SK-N-SH (cell line): ENCODE measurements at regions not wholly inside any gene's neighbourhood (a gene's known extent, or its start where the extent isn't known, plus 50 kb on each side); places are given as distances from the start of the nearest gene placed in this dataset.

Experiments
- CTCF ChIA-PET: fragments of 300-600, 350-600 bp; formaldehyde crosslinking; extraction: SDS; loops from one replicate; lab custom pipeline; 2021; lab: Yijun Ruan, JAX
- POLR2A ChIA-PET: fragments of 350-600 bp; sonication (Branson Sonifier 250); formaldehyde crosslinking; extraction: SDS; loops from one replicate; lab custom pipeline; 2020; ENCODE audit warnings: antibody characterized with exemption, inconsistent platforms; lab: Yijun Ruan, JAX
- DNase-seq: peaks from one replicate; pipeline ENCODE4 v3.0.0; 2012
- H2AFZ ChIP-seq: fragments of 200-600 bp; sonication (generic); 2 replicates; pipeline ENCODE4 v1.8.1; 2016; ENCODE audit warnings: antibody characterized with exemption, mild to moderate bottlenecking, low read depth
- H3F3A ChIP-seq: fragments of 200-600 bp; sonication (generic); replicated peaks from 2 replicates; pipeline ENCODE3; 2016; ENCODE audit warnings: antibody characterized with exemption, mild to moderate bottlenecking; ENCODE audit not compliant: insufficient read depth
- H3K27ac ChIP-seq, 2 experiments: fragments of 200-500 bp in 1 of 2; fragments of 200-600 bp in 1 of 2; sonication (Bioruptor generic) in 1 of 2; sonication (generic), shearing (Covaris generic) in 1 of 2; 2 replicates each; pipeline versions ENCODE4 v1.5.1 to v1.6.1; 2014 to 2016; ENCODE audit warnings: low read depth in 2 of 2, inconsistent platforms in 1 of 2, low read length in 1 of 2, mild to moderate bottlenecking in 1 of 2, mixed read lengths in 1 of 2
- H3K27me3 ChIP-seq: fragments of 200-600 bp; sonication (generic), shearing (Covaris generic); 2 replicates; pipeline ENCODE4 v1.6.1; 2016; ENCODE audit warnings: mixed run types; ENCODE audit not compliant: insufficient read depth
- H3K36me3 ChIP-seq, 2 experiments: fragments of 200-500 bp in 1 of 2; fragments of 200-600 bp in 1 of 2; sonication (Bioruptor generic) in 1 of 2; sonication (generic) in 1 of 2; replicated peaks in 1 of 2; 2 replicates each; pipeline versions ENCODE3 to v1.5.1; 2014 to 2016; ENCODE audit warnings: low read length in 1 of 2, mild to moderate bottlenecking in 1 of 2; ENCODE audit not compliant: insufficient read depth in 2 of 2, control insufficient read depth in 1 of 2
- H3K4me1 ChIP-seq, 2 experiments: fragments of 200-500 bp in 1 of 2; fragments of 200-600 bp in 1 of 2; sonication (Bioruptor generic) in 1 of 2; sonication (generic), shearing (Covaris generic) in 1 of 2; 2 replicates each; pipeline versions ENCODE4 v1.5.1 to v1.6.1; 2014 to 2016; ENCODE audit warnings: low read depth in 1 of 2, low read length in 1 of 2, mixed run types in 1 of 2; ENCODE audit not compliant: insufficient read depth in 2 of 2, control insufficient read depth in 1 of 2
- H3K4me2 ChIP-seq: fragments of 200-600 bp; sonication (generic), shearing (Covaris generic); 2 replicates; pipeline ENCODE4 v1.6.1; 2017; ENCODE audit warnings: mixed run types
- H3K4me3 ChIP-seq, 2 experiments: fragments of 200-500 bp in 1 of 2; fragments of 200-600 bp in 1 of 2; sonication (Bioruptor generic) in 1 of 2; sonication (generic), shearing (Covaris generic) in 1 of 2; 2 replicates each; pipeline versions ENCODE4 v1.5.1 to v1.8.1; 2014 to 2016; ENCODE audit warnings: low read depth in 2 of 2, inconsistent platforms in 1 of 2, low read length in 1 of 2, mild to moderate bottlenecking in 1 of 2, mixed read lengths in 1 of 2, moderate library complexity in 1 of 2
- H3K79me2 ChIP-seq: fragments of 200-600 bp; sonication (generic); 2 replicates; pipeline ENCODE4 v1.8.1; 2017; ENCODE audit warnings: mild to moderate bottlenecking; ENCODE audit not compliant: insufficient read depth
- H3K9ac ChIP-seq: fragments of 200-600 bp; sonication (generic); 2 replicates; pipeline ENCODE4 v1.6.1; 2017; ENCODE audit warnings: mixed run types
- H3K9me2 ChIP-seq: fragments of 200-600 bp; sonication (generic); 2 replicates; pipeline ENCODE4 v1.6.1; 2017; ENCODE audit warnings: mixed run types
- H3K9me3 ChIP-seq: fragments of 200-600 bp; sonication (generic); 2 replicates; pipeline ENCODE4 v1.6.1; 2017; ENCODE audit warnings: mixed run types, mild to moderate bottlenecking, moderate library complexity
- H4K20me1 ChIP-seq: fragments of 200-600 bp; sonication (generic); 2 replicates; pipeline ENCODE4 v1.6.1; 2017; ENCODE audit warnings: mild to moderate bottlenecking, mixed run types; ENCODE audit not compliant: insufficient read depth
- CHD2 ChIP-seq: fragments of 150-350 bp; IDR thresholded peaks from 2 replicates; pipeline ENCODE4 v1.6.1; 2018; ENCODE audit warnings: low read length; ENCODE audit not compliant: partially characterized antibody
- ELF1 ChIP-seq: IDR thresholded peaks from 2 replicates; pipeline ENCODE4 v1.4.0; 2012
- EP300 ChIP-seq, 2 experiments: IDR thresholded peaks; 2 replicates each; pipeline versions ENCODE4 v1.4.0 to v1.6.1; 2012; ENCODE audit warnings: borderline replicate concordance in 1 of 2, low read depth in 1 of 2, low read length in 1 of 2
- EZH2phosphoT487 ChIP-seq: fragments of 200-600 bp; sonication (generic); IDR thresholded peaks from 2 replicates; pipeline ENCODE4 v1.6.1; 2017; ENCODE audit warnings: low read depth, mixed run types, mild to moderate bottlenecking, antibody characterized with exemption, moderate library complexity, borderline replicate concordance
- FOXJ3 ChIP-seq: sonication (generic); formaldehyde crosslinking; IDR thresholded peaks from 2 replicates; pipeline ENCODE4 v1.5.1; 2020; ENCODE audit warnings: mild to moderate bottlenecking, missing genetic modification reagents
- GABPA ChIP-seq: IDR thresholded peaks from 2 replicates; pipeline ENCODE4 v1.4.0; 2012; ENCODE audit warnings: low read depth, mild to moderate bottlenecking
- JUND ChIP-seq: IDR thresholded peaks from 2 replicates; pipeline ENCODE4 v1.4.0; 2012
- MEF2A ChIP-seq: IDR thresholded peaks from 2 replicates; pipeline ENCODE4 v1.4.0; 2012; ENCODE audit warnings: low read depth, borderline replicate concordance
- NFIC ChIP-seq: IDR thresholded peaks from 2 replicates; pipeline ENCODE4 v1.4.0; 2012; ENCODE audit warnings: borderline replicate concordance
- NRF1 ChIP-seq: IDR thresholded peaks from 2 replicates; pipeline ENCODE4 v1.6.1; 2012; ENCODE audit warnings: low read depth, mild to moderate bottlenecking, low read length
- PBX3 ChIP-seq: IDR thresholded peaks from 2 replicates; pipeline ENCODE4; 2012
- POLR2AphosphoS5 ChIP-seq: IDR thresholded peaks from 2 replicates; pipeline ENCODE4 v1.6.1; 2012; ENCODE audit warnings: low read depth, low read length
- RAD21 ChIP-seq: IDR thresholded peaks from 2 replicates; pipeline ENCODE4 v1.6.1; 2012; ENCODE audit warnings: mild to moderate bottlenecking, low read length
- RCOR1 ChIP-seq: fragments of 150-350 bp; IDR thresholded peaks from 2 replicates; pipeline ENCODE4 v1.6.1; 2017; ENCODE audit warnings: antibody characterized with exemption, low read length
- RXRA ChIP-seq: IDR thresholded peaks from 2 replicates; pipeline ENCODE4 v1.4.0; 2012; ENCODE audit warnings: low read depth, mild to moderate bottlenecking, borderline replicate concordance
- SMC3 ChIP-seq: IDR thresholded peaks from 2 replicates; pipeline ENCODE4 v1.6.1; 2012; ENCODE audit warnings: low read depth, low read length, improper control_type of control experiment
- TEAD4 ChIP-seq: IDR thresholded peaks from 2 replicates; pipeline ENCODE4 v1.4.0; 2012; ENCODE audit warnings: mild to moderate bottlenecking, borderline replicate concordance; ENCODE audit not compliant: insufficient read depth
- USF1 ChIP-seq: IDR thresholded peaks from 2 replicates; pipeline ENCODE4 v1.4.0; 2012; ENCODE audit warnings: low read depth, borderline replicate concordance
- WGBS: methylation state at CpG from one replicate; pipeline ENCODE4 v1.1.6; 2017; ENCODE audit warnings: low lambda C conversion rate; 5-methylcytosine and 5-hydroxymethylcytosine counted together

GRCh38 chr11:80182901-80183300 is 742.1 kb upstream of the TENM4 start:
- Histone ChIP-seq H3K9ac (no peak overlapping the region), H3F3A (no peaks in the 10 kb centered on the region), H3K79me2 (no peaks in the 10 kb centered on the region), H3K36me3 (no peaks in the 10 kb centered on the region), H3K4me3 (no peak overlapping the region), H3K4me2 (no peak overlapping the region), H3K27me3 (no peaks in the 10 kb centered on the region), H3K9me3 (no peaks in the 10 kb centered on the region), H4K20me1 (no peaks in the 10 kb centered on the region), H3K27ac (no peak overlapping the region), H2AFZ (no peak overlapping the region), H3K4me1 (no peaks in the 10 kb centered on the region)
- ChIA-PET CTCF (no interaction called here), POLR2A (no interaction called here)
- DNase-seq: no peak
- TF ChIP-seq RCOR1: no peak
- no peak for TF ChIP-seq ELF1
- no peak for TF ChIP-seq RAD21
- no peak for TF ChIP-seq POLR2AphosphoS5
- TF ChIP-seq TEAD4: no peak
- TF ChIP-seq SMC3: no peak
- TF ChIP-seq EP300 (IDR thresholded peaks at IDR 0.05; ENCODE audit: borderline replicate concordance in 1 of 2, low read depth in 1 of 2, low read length in 1 of 2): no peak
- TF ChIP-seq MEF2A: no peak
- TF ChIP-seq FOXJ3 (CRISPR knock-in tag): no peak
- TF ChIP-seq NRF1: no peak
- no peak for TF ChIP-seq GABPA
- TF ChIP-seq EZH2phosphoT487: no peak
- TF ChIP-seq NFIC: no peak
- TF ChIP-seq RXRA: no peak
- no peak for TF ChIP-seq PBX3
- TF ChIP-seq, all 33 proteins: peak for 0
- no peaks in the 10 kb centered on the region for H3K9me2 ChIP-seq
- 33% methylated on average over 3 of the region's 3 CpGs for WGBS

GRCh38 chr11:80173371-80174136 is 732.7 kb upstream of the TENM4 start:
- no peaks in the 10 kb centered on the region for H3K27me3 ChIP-seq
- H3K9ac ChIP-seq: no peak overlapping the region
- WGBS: 49% methylated on average over 3 of the region's 3 CpGs
- no peak overlapping the region for H3K4me2 ChIP-seq
- no peak overlapping the region for H2AFZ ChIP-seq
- H3K36me3 ChIP-seq: no peaks in the 10 kb centered on the region
- H3K9me2 ChIP-seq: no peaks in the 10 kb centered on the region
- H3F3A ChIP-seq: no peaks in the 10 kb centered on the region
- ChIA-PET CTCF (interaction anchor here (1.0 kb wide), 1 partner anchor 8 kb away, joined by 3 read pairs; no protein-coding TSS in a partner anchor), POLR2A (no interaction called here)
- H4K20me1 ChIP-seq: no peaks in the 10 kb centered on the region
- H3K27ac ChIP-seq: no peak overlapping the region
- no peaks in the 10 kb centered on the region for H3K79me2 ChIP-seq
- no peaks in the 10 kb centered on the region for H3K4me1 ChIP-seq
- no peak overlapping the region for H3K4me3 ChIP-seq
- TF ChIP-seq CHD2: no peak
- no peak for TF ChIP-seq RCOR1
- TF ChIP-seq RAD21: no peak
- no peak for TF ChIP-seq JUND
- no peak for TF ChIP-seq EZH2phosphoT487
- no peak for TF ChIP-seq USF1
- DNase-seq: no peak
- H3K9me3 ChIP-seq: no peaks in the 10 kb centered on the region
